ENCODE measurements at regions not wholly inside any gene's neighbourhood (a gene's known extent, or its start where the extent isn't known, plus 50 kb on each side); places are given as distances from the start of the nearest gene placed in this dataset.

DNA sequence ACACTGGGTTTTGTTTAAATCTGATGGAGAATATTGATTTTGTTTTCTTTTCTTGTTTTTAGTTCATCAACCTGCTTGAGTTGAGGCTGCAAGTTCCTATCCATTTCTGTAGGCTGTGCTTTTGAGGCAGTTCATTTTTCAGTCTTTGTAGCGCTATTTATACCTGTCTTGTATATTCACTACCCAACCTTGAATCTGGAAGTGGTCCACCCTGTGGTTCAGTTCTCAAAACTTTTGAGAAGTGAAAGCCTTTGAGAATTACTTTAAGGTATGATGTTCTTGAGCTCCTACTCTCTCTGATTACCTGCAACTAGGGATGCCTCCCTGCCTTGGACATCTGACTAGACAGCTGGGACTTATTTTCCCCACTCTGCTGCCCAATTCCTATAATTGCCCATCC, 53.5 kb upstream of the KCNE4 start:
- CTCF ChIA-PET: no interaction called here
- Histone ChIP-seq H3K79me2 (ENCODE audit: control insufficient read depth, insufficient read depth, low read length) (no peaks in the 10 kb centered on the region), H3K9ac (replicated peaks; ENCODE audit: extremely low read depth, insufficient read depth, low read length) (no peak overlapping the region), H2AFZ (ENCODE audit: low read depth, low read length) (no peak overlapping the region), H4K20me1 (replicated peaks; ENCODE audit: control insufficient read depth, extremely low read depth, insufficient read depth, low read length) (no peaks in the 10 kb centered on the region), H3K9me1 (replicated peaks; ENCODE audit: control insufficient read depth, extremely low read depth, insufficient read depth, low read length) (no peaks in the 10 kb centered on the region), H3K9me3 (replicated peaks; ENCODE audit: control insufficient read depth, insufficient read depth, low read length) (no peaks in the 10 kb centered on the region), H3K4me2 (ENCODE audit: insufficient read depth, low read length) (no peak overlapping the region), H3K4me3 (replicated peaks in 1 of 3; ENCODE audit: insufficient read depth in 1 of 3, low read depth in 1 of 3, low read length in 3 of 3) (no peak overlapping the region), H3K36me3 (ENCODE audit: control insufficient read depth in 2 of 2, extremely low read depth in 1 of 2, insufficient read depth in 2 of 2, low read length in 2 of 2) (no peaks in the 10 kb centered on the region), H3K4me1 (ENCODE audit: control insufficient read depth, extremely low read depth, insufficient read depth, low read length) (no peaks in the 10 kb centered on the region), H3K27me3 (ENCODE audit: control insufficient read depth in 2 of 2, insufficient read depth in 2 of 2, low read length in 2 of 2) (no peaks in the 10 kb centered on the region), H3K27ac (ENCODE audit: insufficient read depth, low read depth, low read length) (no peak overlapping the region)
- FAIRE-seq (no peak), DNase-seq (ENCODE audit: low read depth, low spot score) (no peak)
- POLR2A ChIA-PET: no interaction called here
- no TSS peak for BruUV-seq (replicated peaks)
- dilution Hi-C loops (cut with MboI; ENCODE audit: extremely low pct_ligation_motif_present, low sequenced_read_pairs) (no loop called here), intact Hi-C loops (cut with micrococcal nuclease) (no loop called here)
- TF ChIP-seq JUN (IDR thresholded peaks at IDR 0.05; ENCODE audit: borderline replicate concordance, insufficient read depth, insufficient read length, low read depth): no peak
- TF ChIP-seq, protein P1, sequence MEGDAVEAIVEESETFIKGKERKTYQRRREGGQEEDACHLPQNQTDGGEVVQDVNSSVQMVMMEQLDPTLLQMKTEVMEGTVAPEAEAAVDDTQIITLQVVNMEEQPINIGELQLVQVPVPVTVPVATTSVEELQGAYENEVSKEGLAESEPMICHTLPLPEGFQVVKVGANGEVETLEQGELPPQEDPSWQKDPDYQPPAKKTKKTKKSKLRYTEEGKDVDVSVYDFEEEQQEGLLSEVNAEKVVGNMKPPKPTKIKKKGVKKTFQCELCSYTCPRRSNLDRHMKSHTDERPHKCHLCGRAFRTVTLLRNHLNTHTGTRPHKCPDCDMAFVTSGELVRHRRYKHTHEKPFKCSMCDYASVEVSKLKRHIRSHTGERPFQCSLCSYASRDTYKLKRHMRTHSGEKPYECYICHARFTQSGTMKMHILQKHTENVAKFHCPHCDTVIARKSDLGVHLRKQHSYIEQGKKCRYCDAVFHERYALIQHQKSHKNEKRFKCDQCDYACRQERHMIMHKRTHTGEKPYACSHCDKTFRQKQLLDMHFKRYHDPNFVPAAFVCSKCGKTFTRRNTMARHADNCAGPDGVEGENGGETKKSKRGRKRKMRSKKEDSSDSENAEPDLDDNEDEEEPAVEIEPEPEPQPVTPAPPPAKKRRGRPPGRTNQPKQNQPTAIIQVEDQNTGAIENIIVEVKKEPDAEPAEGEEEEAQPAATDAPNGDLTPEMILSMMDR (IDR thresholded peaks at IDR 0.05; ENCODE audit: extremely low read depth in 1 of 2, insufficient read depth in 1 of 2, low read depth in 1 of 2, low read length in 2 of 2): no peak
- TF ChIP-seq FOS (IDR thresholded peaks at IDR 0.05; ENCODE audit: borderline replicate concordance, insufficient read depth, low read length): no peak
- TF ChIP-seq GATA2 (IDR thresholded peaks at IDR 0.05; ENCODE audit: insufficient read depth, insufficient read length, low read depth, low read length): no peak
- TF ChIP-seq POLR2A (IDR thresholded peaks at IDR 0.05; ENCODE audit: low read depth, low read length): no peak
- TF ChIP-seq POLR2AphosphoS5 (IDR thresholded peaks at IDR 0.05; ENCODE audit: insufficient read depth, low read depth, low read length): no peak
- TF ChIP-seq EZH2 (IDR thresholded peaks at IDR 0.05; ENCODE audit: borderline replicate concordance, low read depth, low read length, severe bottlenecking): no peak
- TF ChIP-seq, protein P2, sequence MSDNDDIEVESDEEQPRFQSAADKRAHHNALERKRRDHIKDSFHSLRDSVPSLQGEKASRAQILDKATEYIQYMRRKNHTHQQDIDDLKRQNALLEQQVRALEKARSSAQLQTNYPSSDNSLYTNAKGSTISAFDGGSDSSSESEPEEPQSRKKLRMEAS (IDR thresholded peaks at IDR 0.05; ENCODE audit: insufficient read depth, insufficient read length): no peak
- no peak for TF ChIP-seq MYC (IDR thresholded peaks at IDR 0.05; ENCODE audit: low read depth, low read length)
